Stimulated activated CD8-positive, alpha-beta memory T cell treated with anti-CD3 and anti-CD28 coated beads, Interleukin-4, amount 100 ng/mL, for 24 hours (primary cell): ENCODE measurements at regions not wholly inside any gene's neighbourhood (a gene's known extent, or its start where the extent isn't known, plus 50 kb on each side); places are given as distances from the start of the nearest gene placed in this dataset.
"Not testable (repeated sequence)": the region's sequence is repeated elsewhere in the genome, so short reads cannot be mapped to it uniquely, and the experiment has no call there.

Experiments used
- DNase-seq: peaks from one replicate; pipeline ENCODE4 v3.0.0-alpha.2; 2020; ENCODE audit warnings: low read depth

DNA sequence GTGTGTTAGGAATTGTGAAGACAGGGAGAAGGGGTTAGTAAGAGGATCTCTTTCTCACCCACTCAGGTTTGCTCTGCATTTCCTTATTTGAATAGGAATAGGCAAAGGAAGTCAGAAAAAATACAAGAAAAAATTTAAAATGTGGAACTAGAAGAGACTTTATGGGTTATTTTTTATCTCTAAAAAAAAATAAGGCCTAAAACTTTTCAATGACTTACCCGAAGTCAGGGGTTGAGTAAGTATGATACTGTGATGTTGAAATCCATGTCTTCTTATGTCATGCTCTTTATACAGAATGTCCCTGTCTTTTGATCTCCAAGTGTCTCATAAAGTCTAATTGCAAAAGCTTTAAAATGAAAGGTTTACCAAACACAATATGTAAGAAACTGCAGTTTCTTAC lies 148.3 kb upstream of the PIK3R1 start:
- no peak for DNase-seq

GRCh38 chr5:68066277-68066955 lies 149.1 kb upstream of the PIK3R1 start:
- DNase-seq = no peak

DNA sequence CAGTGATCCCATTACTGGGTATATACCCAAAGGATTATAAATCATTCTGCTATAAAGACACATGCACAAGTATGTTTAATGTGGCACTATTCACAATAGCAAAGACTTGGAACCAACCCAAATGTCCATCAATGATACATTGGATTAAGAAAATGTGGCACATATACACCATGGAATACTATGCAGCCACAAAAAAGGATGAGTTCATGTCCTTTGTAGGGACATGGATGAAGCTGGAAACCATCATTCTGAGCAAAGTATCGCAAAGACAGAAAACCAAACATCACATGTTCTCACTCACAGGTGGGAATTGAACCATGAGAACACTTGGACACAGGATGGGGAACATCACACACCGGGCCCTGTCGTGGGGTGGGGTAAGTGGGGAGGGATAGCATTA lies 150.2 kb upstream of the PIK3R1 start:
- DNase-seq = not testable (repeated sequence)

DNA sequence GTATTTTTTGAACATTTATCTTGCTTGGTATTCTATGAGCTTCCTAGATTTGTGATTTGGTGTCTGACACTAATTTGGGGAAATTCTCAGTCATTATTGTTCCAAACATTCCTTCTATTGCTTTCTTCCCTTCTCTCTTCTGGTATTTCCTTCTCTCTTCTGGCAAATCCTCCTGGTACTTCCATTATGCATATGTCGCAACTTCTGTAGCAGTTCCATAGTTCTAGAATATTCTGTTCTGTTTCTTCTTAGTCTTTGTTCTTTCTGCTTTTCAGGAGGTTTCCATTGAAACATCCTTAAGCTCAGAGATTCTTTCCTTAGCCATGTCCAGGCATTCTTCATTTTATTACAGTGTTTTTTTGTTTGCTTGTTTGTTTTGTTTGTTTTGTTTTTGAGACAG lies 155.2 kb upstream of the PIK3R1 start:
- DNase-seq = no peak

- no peak for DNase-seq
Observed at GRCh38 chr5:68057191-68057590, 158.4 kb upstream of the PIK3R1 start.

GRCh38 chr5:68055686-68056085 lies 159.9 kb upstream of the PIK3R1 start:
- no peak for DNase-seq

DNA sequence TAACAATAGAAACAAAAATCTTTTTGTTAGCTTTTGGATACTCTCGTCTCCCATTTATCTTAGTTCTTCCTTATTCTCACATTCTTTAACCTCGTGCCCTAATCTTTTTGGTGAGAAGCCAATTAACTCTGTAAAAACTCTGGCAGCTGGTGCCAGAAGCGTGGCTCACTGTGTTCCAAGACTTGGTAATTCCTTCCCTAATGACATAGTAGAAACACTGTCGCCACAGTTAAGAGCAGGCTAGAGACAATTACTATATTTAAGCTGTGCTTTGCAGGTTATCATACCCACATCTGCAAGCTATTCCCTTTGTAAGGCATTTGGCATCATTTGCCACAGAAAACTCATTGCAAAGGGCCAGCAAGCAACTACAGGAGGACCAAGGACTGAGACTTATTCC lies 160.9 kb upstream of the PIK3R1 start:
- no peak for DNase-seq

DNA sequence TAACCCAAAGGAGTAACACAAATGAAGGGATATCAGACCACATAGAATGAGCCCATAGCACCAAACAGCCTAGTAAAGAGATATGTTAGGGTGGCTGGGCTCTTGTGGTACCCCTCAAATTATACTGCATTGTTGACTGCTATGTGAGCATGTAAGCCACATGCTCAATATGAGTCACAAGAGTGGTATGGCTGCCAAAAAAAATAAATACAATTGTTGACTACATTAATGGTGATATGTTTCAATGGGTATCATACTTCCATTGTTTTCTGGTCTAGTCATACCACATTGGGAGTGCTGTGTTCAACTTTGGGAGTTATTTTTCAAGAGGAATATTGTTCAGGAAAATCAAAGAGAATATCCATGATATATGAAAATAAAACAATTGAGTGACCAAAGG lies 162.4 kb upstream of the PIK3R1 start:
- no peak for DNase-seq

GRCh38 chr5:68049053-68049713 lies 166.4 kb upstream of the PIK3R1 start:
- no peak for DNase-seq

GRCh38 chr5:68048516-68048915 lies 167.0 kb upstream of the PIK3R1 start:
- DNase-seq = no peak

- not testable (repeated sequence) for DNase-seq
Observed at GRCh38 chr5:68048054-68048453, 167.5 kb upstream of the PIK3R1 start.

- no peak for DNase-seq
Observed at GRCh38 chr5:68047035-68047434, 168.5 kb upstream of the PIK3R1 start.

DNA sequence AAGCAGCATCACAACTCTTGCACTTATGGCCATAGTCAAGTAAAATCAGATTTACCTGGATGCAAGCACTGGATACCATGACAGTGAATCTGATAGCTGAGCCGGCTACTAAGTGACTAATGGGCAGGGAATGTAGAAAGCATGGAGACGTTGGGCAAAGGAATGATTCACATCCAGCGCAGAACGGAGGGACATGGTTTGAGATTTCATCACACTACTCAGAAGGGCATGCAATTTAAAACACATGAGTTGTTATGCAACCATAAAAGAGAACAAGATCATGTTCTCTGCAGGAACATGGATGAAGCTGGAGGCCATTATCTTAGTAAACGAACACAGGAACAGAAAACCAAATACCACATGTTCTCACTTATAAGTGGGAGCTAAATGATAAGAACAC lies 169.1 kb upstream of the PIK3R1 start:
- no peak for DNase-seq

DNA sequence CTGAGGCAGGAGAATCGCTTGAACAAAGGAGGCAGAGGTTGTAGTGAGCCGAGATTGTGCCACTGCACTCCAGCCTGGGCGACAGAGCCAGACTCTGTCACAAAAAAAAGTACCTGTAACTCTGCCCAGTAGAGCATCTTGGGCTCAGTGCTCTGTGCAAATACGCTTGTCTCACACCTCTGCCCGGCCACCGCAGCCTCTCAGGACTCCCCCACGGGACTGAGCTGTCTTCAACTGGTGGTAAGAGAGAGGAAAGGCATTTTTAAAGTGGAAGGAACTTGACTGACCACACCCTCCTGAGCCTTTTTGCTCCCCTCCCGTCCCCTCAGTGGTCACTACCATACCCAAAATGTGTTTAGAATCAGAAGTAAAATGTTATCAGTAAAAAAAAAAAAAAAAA lies 174.3 kb upstream of the PIK3R1 start:
- DNase-seq = no peak

DNA sequence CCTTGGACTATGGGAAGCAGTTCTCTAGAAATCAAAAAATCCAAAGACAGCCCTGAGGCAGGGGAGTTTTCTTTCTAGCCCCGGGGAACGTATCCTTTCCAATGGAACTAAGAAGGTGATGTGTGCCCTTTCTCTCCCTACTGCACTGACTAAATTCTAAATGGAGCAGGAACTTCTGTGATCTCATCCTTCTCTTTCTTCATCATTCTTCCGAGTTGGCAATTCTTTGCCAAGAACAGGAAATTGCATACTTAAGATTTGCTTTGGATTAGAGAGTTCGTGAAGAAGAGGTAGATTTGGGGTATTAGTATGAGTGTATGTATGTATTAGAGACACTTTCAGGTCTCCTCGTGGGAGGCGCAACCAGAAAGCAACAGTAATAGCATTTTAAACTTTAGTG lies 178.0 kb upstream of the PIK3R1 start:
- DNase-seq = no peak

DNA sequence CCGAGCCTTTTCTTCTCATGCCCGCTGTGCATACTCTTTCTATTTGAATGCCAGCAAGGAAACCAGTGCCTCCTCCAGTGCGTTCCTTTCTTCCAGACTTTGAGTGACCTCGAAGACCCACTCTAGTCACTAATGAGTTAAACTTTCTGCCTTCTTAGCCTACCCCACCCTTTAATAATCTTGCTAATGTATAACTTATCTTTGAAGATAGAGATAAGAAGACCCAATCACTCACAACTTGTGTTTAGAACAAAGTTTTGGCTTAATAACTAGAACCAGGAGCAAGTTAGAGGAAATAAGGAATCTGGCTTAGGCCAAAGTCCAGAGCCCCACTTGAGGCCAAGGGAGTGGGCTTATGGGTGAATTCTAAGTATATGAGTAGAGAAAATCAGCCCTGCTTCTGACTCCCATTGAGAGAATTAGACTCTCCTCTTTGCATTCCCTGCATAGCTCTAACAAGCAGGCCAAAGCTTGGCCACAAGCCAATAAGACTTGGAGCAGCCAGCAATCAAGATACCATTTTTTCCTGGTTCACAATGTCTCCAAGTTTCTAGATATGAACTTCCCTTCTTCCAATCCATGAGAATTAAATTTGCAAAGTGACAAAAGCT lies 181.5 kb upstream of the PIK3R1 start:
- no peak for DNase-seq

- DNase-seq = no peak
Observed at GRCh38 chr5:68033029-68033428, 182.5 kb upstream of the PIK3R1 start.

DNA sequence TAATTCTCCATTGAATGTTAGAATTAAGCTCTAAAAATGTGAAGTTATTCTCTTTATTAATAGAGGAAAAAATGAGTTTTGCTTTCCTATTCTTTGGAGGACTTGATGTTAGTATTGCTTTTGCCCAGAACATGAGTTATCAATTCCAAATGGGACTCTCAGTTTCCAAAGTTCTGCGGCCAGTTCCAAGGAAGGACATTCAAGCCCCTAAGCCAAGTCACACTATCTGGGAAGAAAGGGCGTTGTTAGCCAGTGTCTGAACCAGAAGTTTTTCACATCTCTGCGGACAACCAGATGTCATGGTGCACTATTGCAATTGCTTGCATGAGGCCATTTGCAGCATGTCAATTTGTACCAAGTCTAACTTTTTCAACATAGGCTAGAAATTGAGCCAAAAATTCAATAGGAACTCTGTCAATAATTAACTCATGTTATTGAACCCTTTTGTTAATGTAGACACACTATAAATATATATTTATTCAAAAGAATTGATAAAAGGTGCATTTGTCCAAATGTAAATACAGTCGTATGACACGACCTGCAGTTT lies 183.3 kb upstream of the PIK3R1 start:
- no peak for DNase-seq

DNA sequence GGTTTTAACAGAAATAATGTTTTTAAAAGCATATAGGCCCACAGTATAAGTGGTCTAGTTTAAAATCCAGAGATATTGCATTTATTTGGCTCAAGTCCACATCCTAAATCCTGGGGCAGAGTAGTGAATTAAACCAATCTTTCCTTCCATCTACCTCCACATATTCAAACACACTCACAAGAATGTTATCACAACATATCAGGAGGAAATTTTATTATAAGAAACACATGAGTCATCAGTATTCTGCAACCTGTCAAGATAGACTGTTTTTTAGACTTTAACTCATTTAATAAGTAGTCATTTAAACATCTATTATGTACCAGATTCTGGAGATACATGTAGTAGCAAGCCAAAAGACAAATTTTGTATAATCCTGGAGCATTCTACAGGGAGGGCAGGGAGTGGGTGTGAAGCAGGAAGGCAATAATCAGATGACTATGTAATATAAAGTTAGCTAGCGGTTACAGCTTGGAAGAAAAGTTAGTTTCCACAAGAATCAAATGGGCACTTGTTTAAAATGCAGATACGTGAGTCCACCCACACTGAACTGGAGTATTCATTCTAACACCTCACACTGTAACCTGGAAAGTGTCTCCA lies 187.3 kb upstream of the PIK3R1 start:
- no peak for DNase-seq

DNA sequence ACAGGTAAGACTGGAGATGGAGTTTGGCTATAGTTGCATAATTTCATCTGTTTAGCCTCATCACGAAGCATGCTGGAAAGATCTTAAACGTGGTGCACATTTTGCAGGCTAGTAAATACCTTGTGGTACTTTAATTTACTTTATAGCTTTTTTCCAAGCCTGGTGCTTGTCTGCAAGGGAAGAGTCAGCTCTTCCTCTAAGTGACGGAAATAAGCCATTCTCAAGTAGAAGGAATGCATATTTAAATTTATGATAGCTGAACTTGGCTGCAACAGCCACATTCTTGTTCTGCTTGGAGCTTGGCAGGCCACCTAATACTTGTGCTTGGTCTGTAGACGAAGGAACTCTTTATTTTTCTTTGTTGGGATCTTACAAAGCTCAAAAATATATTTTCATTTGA lies 188.0 kb upstream of the PIK3R1 start:
- no peak for DNase-seq

GRCh38 chr5:68026092-68026885 lies 189.3 kb upstream of the PIK3R1 start:
- no peak for DNase-seq

GRCh38 chr5:68024426-68024825 lies 191.1 kb upstream of the PIK3R1 start:
- no peak for DNase-seq
